H1 (cell line): ENCODE measurements at regions not wholly inside any gene's neighbourhood (a gene's known extent, or its start where the extent isn't known, plus 50 kb on each side); places are given as distances from the start of the nearest gene placed in this dataset.

Experiments
- JUND ChIP-seq: IDR thresholded peaks from 2 replicates; pipeline ENCODE4 v1.6.1; 2011; ENCODE audit warnings: mild to moderate bottlenecking, improper control_type of control experiment, low read length
- KDM5A ChIP-seq: fragments of 200-600 bp; IDR thresholded peaks from 2 replicates; pipeline ENCODE4 v1.7.1; 2012; ENCODE audit warnings: mild to moderate bottlenecking, low read length, inconsistent platforms, mixed read lengths
- RXRA ChIP-seq: IDR thresholded peaks from 2 replicates; pipeline ENCODE4 v1.6.1; 2011; ENCODE audit warnings: low read depth, mild to moderate bottlenecking, low read length, moderate library complexity; ENCODE audit not compliant: insufficient read depth
- SIN3A ChIP-seq, 2 experiments: IDR thresholded peaks in 1 of 2; conservative IDR thresholded peaks in 1 of 2; 2 replicates each; pipeline ENCODE4 v1.6.1; 2011 to 2012; ENCODE audit warnings: low read length in 2 of 2, improper control_type of control experiment in 1 of 2, low read depth in 1 of 2, mild to moderate bottlenecking in 1 of 2
- TAF1 ChIP-seq: IDR thresholded peaks from 2 replicates; pipeline ENCODE4 v1.6.1; 2011; ENCODE audit warnings: mild to moderate bottlenecking, low read depth, low read length
- TCF12 ChIP-seq: IDR thresholded peaks from 2 replicates; pipeline ENCODE4 v1.6.1; 2011; ENCODE audit warnings: low read depth, mild to moderate bottlenecking, low read length
- TEAD4 ChIP-seq: IDR thresholded peaks from 2 replicates; pipeline ENCODE4 v1.6.1; 2012; ENCODE audit warnings: low read depth, low read length, inconsistent platforms, mixed read lengths
- TF ChIP-seq, protein P1 (sequence below): fragments of 300-600 bp; sonication (generic); IDR thresholded peaks from 2 replicates; pipeline ENCODE4 v1.7.1; 2012; ENCODE audit warnings: low read length, moderate library complexity, mild to moderate bottlenecking, inconsistent platforms; ENCODE audit not compliant: insufficient replicate concordance
- TF ChIP-seq, protein P2 (sequence below): IDR thresholded peaks from 2 replicates; pipeline ENCODE4 v1.6.1; 2012; ENCODE audit warnings: inconsistent platforms

DNA sequence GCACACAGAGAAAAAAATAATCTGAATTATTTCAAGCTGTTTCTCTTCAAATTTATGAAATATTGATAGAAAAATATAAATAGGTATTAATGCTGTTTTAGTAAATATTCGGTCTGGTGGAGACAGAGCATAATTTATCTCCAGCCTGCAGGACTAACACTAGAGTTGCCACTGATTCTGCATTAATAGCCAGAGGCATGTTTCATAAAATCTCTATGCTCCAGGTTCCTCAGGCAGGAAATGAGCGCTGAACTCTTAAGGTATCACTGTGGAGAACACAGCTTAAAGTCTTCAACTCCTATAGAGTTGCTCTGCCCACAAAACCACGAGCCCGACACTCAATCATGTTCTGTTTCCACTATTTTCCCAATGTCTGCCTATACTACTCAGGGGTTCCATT lies 470.0 kb upstream of the TMPO start (continued):
- TF ChIP-seq, protein P1, sequence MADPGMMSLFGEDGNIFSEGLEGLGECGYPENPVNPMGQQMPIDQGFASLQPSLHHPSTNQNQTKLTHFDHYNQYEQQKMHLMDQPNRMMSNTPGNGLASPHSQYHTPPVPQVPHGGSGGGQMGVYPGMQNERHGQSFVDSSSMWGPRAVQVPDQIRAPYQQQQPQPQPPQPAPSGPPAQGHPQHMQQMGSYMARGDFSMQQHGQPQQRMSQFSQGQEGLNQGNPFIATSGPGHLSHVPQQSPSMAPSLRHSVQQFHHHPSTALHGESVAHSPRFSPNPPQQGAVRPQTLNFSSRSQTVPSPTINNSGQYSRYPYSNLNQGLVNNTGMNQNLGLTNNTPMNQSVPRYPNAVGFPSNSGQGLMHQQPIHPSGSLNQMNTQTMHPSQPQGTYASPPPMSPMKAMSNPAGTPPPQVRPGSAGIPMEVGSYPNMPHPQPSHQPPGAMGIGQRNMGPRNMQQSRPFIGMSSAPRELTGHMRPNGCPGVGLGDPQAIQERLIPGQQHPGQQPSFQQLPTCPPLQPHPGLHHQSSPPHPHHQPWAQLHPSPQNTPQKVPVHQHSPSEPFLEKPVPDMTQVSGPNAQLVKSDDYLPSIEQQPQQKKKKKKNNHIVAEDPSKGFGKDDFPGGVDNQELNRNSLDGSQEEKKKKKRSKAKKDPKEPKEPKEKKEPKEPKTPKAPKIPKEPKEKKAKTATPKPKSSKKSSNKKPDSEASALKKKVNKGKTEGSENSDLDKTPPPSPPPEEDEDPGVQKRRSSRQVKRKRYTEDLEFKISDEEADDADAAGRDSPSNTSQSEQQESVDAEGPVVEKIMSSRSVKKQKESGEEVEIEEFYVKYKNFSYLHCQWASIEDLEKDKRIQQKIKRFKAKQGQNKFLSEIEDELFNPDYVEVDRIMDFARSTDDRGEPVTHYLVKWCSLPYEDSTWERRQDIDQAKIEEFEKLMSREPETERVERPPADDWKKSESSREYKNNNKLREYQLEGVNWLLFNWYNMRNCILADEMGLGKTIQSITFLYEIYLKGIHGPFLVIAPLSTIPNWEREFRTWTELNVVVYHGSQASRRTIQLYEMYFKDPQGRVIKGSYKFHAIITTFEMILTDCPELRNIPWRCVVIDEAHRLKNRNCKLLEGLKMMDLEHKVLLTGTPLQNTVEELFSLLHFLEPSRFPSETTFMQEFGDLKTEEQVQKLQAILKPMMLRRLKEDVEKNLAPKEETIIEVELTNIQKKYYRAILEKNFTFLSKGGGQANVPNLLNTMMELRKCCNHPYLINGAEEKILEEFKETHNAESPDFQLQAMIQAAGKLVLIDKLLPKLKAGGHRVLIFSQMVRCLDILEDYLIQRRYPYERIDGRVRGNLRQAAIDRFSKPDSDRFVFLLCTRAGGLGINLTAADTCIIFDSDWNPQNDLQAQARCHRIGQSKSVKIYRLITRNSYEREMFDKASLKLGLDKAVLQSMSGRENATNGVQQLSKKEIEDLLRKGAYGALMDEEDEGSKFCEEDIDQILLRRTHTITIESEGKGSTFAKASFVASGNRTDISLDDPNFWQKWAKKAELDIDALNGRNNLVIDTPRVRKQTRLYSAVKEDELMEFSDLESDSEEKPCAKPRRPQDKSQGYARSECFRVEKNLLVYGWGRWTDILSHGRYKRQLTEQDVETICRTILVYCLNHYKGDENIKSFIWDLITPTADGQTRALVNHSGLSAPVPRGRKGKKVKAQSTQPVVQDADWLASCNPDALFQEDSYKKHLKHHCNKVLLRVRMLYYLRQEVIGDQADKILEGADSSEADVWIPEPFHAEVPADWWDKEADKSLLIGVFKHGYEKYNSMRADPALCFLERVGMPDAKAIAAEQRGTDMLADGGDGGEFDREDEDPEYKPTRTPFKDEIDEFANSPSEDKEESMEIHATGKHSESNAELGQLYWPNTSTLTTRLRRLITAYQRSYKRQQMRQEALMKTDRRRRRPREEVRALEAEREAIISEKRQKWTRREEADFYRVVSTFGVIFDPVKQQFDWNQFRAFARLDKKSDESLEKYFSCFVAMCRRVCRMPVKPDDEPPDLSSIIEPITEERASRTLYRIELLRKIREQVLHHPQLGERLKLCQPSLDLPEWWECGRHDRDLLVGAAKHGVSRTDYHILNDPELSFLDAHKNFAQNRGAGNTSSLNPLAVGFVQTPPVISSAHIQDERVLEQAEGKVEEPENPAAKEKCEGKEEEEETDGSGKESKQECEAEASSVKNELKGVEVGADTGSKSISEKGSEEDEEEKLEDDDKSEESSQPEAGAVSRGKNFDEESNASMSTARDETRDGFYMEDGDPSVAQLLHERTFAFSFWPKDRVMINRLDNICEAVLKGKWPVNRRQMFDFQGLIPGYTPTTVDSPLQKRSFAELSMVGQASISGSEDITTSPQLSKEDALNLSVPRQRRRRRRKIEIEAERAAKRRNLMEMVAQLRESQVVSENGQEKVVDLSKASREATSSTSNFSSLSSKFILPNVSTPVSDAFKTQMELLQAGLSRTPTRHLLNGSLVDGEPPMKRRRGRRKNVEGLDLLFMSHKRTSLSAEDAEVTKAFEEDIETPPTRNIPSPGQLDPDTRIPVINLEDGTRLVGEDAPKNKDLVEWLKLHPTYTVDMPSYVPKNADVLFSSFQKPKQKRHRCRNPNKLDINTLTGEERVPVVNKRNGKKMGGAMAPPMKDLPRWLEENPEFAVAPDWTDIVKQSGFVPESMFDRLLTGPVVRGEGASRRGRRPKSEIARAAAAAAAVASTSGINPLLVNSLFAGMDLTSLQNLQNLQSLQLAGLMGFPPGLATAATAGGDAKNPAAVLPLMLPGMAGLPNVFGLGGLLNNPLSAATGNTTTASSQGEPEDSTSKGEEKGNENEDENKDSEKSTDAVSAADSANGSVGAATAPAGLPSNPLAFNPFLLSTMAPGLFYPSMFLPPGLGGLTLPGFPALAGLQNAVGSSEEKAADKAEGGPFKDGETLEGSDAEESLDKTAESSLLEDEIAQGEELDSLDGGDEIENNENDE, result no peak
- no peak for TF ChIP-seq SIN3A (conservative IDR thresholded peaks at IDR 0.05 in 1 of 2, IDR thresholded peaks at IDR 0.05 in 1 of 2; ENCODE audit: low read depth in 1 of 2, low read length in 2 of 2)
- no peak for TF ChIP-seq RXRA
- TF ChIP-seq TEAD4, result no peak
- TF ChIP-seq JUND, result no peak
- TF ChIP-seq KDM5A, result no peak
- TF ChIP-seq TAF1, result no peak
- no peak for TF ChIP-seq TCF12
- TF ChIP-seq, protein P2, sequence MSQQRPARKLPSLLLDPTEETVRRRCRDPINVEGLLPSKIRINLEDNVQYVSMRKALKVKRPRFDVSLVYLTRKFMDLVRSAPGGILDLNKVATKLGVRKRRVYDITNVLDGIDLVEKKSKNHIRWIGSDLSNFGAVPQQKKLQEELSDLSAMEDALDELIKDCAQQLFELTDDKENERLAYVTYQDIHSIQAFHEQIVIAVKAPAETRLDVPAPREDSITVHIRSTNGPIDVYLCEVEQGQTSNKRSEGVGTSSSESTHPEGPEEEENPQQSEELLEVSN, result no peak
